ENCODE measurements at regions not wholly inside any gene's neighbourhood (a gene's known extent, or its start where the extent isn't known, plus 50 kb on each side); places are given as distances from the start of the nearest gene placed in this dataset.

DNA sequence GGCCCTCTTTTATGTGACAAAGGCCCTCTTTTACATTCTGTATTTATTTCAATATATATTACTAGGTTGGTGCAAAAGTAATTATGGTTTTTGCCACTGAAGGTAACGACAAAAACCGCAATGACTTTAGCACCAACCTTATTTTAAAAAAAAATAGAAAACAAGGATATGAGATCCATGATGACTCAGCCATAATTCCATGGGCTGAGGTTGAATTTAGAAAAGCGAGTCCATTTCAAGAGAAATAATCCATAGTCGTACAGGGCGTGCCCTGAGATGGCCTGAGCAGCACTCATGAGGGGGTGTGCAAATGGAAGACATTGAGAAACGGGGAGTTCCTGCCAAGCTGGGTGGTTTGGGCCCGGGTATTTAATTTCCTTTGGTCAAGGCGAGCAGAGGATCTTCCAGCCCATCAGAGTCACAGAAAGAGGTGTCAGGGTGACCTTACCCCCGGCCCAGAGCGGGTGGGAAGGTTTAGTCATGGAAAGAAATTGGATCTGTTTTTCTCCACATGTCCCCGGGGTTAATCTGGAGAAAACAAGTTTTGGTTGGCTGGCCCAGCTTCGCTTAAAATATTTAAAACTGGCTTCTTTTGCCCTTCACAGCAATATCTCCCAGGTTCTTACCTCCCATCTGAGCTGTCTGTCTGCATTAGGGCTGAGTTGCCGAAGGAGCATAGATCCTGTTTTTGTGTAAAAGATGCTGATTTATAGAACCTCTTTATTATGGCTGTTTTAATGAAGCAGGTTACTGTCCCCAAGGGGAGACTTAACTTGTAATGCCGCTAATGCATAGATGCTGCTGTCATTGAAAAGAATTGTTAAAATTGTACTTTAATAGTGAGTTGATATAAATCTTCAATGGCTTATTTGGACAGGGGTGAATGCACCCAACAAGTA, 255.6 kb downstream of the PREX1 start:
- DNase-seq (ENCODE audit: extremely low read depth, low read depth, low spot score) = no peak

GRCh38 chr20:48569679-48570078, 258.1 kb downstream of the PREX1 start:
- DNase-seq (ENCODE audit: extremely low read depth, low read depth, low spot score) = no peak

GRCh38 chr20:48568520-48568919, 259.3 kb downstream of the PREX1 start:
- DNase-seq (ENCODE audit: extremely low read depth, low read depth, low spot score) = no peak

GRCh38 chr20:48567145-48567544, 260.7 kb downstream of the PREX1 start:
- no peak for DNase-seq (ENCODE audit: extremely low read depth, low read depth, low spot score)

DNA sequence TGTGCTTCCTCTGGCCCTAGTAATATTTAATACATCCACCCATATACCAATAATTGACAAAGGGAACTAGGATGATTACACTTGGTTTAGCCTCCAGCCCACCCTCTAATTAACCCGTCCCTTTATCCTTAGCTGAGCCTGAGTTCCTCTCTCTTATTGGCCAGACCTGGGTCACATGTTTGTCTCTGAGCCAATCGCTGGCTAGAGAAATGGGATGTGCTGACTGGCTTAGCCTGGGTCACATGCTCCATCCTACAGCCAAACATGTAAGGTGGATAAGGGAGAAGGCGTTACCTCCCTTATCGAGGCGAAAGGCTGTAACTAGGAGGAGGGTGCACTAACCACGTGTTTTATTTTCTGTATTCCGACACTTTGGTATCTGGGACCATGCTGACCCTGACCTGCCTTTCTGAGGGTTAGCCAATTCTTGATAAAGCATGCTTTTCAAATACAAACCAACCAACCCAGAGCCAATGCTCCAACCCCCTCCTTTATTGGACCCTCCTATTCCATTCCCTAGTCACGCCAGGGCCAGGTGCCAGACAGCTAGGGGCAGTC, 262.7 kb downstream of the PREX1 start:
- no peak for DNase-seq (ENCODE audit: extremely low read depth, low read depth, low spot score)

DNA sequence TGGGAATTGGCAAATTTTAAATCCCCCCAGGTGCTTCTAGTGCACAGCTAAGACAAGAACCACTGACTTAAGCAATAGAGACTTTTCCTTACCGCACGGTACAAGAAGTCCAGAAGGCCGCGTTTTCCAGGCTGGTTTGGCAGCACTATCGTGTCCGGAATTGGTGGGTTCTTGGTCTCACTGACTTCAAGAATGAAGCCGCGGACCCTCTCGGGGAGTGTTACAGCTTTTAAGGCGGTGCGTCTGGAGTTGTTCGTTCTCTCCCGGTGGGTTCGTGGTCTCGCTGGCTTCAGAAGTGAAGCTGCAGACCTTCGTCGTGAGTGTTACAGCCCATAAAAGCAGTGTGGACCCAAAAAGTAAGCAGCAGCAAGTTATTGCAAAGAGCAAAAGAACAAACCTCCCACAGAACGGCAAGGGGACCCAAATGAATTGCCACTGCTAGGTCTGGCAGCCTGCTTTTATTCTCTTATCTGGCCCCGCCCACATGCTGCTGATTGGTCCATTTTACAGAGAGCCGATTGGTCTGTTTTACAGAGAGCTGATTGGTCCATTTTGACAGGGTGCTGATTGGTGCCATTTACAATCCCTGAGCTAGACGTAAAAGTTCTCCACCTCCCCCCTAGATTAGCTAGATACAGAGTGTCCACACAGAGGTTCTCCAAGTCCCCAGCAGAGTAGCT, 264.5 kb downstream of the PREX1 start:
- no peak for DNase-seq (ENCODE audit: extremely low read depth, low read depth, low spot score)

- no peak for DNase-seq (ENCODE audit: extremely low read depth, low read depth, low spot score)
Observed at GRCh38 chr20:48562586-48563116, 265.1 kb downstream of the PREX1 start.

DNA sequence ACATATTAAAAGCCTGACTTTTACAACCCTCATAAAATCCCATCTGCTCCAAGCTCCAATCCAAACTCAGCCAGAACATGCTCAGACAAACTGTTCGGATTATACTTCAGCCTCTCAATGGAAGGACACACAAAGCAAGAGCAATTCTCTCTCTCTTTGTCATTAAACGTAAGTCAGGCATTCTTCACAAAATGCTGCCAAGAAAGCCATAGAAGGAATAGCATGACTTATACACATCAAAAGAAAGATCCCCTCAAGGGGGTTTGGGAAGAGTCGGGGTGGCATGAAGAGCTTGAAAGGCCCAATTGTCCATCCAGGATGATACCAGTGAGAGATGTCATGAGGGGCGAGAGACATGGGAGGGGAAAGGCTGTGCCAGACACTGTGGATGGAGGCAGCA, 268.9 kb downstream of the PREX1 start:
- no peak for DNase-seq (ENCODE audit: extremely low read depth, low read depth, low spot score)

GRCh38 chr20:48557380-48557779, 270.4 kb downstream of the PREX1 start:
- DNase-seq (ENCODE audit: extremely low read depth, low read depth, low spot score) = no peak

DNA sequence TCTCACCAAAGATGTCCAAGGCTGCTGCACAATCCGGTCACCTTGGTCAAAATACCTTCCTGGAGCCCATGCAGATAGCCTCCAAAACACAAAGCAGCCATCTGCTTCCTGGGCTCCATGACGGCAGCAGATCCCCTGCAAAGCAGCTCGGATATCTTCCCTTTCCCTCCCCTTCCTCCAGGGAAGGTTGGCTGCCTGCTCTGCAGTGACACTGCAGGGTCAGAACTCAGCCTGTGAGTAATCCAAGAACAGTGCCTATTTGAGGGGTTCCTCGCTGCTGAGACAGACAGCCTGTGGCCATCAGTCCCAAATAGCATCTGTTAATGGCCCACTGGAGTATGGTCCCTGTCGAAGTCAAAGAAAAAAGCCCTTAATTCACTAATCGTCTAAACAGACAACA, 270.8 kb downstream of the PREX1 start:
- no peak for DNase-seq (ENCODE audit: extremely low read depth, low read depth, low spot score)

- DNase-seq (ENCODE audit: extremely low read depth, low read depth, low spot score) = no peak
Observed at GRCh38 chr20:48552550-48552949, 275.2 kb downstream of the PREX1 start.

GRCh38 chr20:48550814-48551213, 277.0 kb downstream of the PREX1 start:
- DNase-seq (ENCODE audit: extremely low read depth, low read depth, low spot score) = no peak

GRCh38 chr20:48547664-48548063, 280.1 kb downstream of the PREX1 start:
- DNase-seq (ENCODE audit: extremely low read depth, low read depth, low spot score) = no peak

- no peak for DNase-seq (ENCODE audit: extremely low read depth, low read depth, low spot score)
Observed at GRCh38 chr20:48544402-48545339, 283.1 kb downstream of the PREX1 start.

- DNase-seq (ENCODE audit: extremely low read depth, low read depth, low spot score) = no peak
Observed at GRCh38 chr20:48541581-48542071, 286.2 kb downstream of the PREX1 start.

- DNase-seq (ENCODE audit: extremely low read depth, low read depth, low spot score) = no peak
Observed at GRCh38 chr20:48538856-48539255, 288.9 kb downstream of the PREX1 start.

- no peak for DNase-seq (ENCODE audit: extremely low read depth, low read depth, low spot score)
Observed at GRCh38 chr20:48538058-48538825, 289.6 kb downstream of the PREX1 start.

DNA sequence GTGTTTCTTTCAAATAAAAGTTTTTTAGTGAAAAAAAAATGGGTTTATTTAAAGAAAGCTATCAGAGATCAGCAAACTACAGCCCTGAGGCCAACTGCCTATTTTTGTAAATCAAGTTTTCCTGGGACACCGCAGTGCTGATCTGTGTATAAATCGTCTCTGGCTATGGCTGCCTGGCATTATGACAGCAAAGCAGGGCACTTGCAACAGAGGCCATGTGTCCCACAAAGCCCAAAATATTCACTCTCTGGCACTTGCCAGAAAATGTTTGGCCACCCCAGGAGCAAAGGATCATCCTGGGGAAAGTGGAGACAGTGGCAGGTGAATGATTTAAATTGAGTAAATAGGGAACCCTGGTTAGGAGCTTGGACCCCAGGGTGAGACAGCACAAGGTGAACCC, 291.6 kb downstream of the PREX1 start:
- no peak for DNase-seq (ENCODE audit: extremely low read depth, low read depth, low spot score)

GRCh38 chr20:48535556-48535955, 292.2 kb downstream of the PREX1 start:
- DNase-seq (ENCODE audit: extremely low read depth, low read depth, low spot score) = no peak

DNA sequence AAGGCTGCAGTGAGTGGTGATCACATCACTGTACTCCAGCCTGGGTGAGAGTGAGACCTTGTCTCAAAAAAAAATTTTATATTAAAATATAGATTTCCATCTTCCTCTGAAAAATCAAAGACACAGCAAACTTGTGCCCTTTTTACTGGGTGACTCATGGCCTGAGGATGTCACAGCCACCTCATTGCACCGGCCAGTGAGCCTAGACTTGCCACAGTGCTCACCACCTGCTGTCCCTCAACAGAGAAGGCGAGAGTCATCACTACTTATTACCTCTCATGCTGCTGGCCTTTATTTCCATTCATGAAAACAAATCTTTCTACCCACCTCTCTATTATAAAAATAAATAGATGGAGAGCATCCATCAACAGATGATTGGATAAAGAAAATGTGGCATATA, 295.8 kb downstream of the PREX1 start:
- no peak for DNase-seq (ENCODE audit: extremely low read depth, low read depth, low spot score)

Measured in glomerular endothelial cell (primary cell).